ENCODE measurements at regions not wholly inside any gene's neighbourhood (a gene's known extent, or its start where the extent isn't known, plus 50 kb on each side); places are given as distances from the start of the nearest gene placed in this dataset.

DNA sequence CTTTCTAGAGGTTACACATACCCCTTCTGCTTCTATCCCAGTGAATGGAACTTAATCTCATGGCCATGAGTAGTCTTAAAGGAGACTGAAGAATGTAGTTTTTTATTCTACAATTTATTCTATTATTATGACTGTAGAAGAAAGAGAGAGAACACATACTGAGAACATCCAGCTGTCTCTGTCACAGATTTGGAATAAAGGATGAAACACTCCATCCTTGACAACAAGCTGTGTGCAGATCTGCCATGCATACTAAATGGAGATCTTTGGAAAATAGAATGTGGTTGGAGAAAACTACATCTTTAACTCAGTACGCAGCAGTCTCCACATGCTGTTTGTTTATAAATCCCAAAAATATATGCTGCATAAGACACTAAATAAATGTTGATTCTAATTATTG lies 54.1 kb upstream of the NUDT7 start:
- DNase-seq, result no peak

DNA sequence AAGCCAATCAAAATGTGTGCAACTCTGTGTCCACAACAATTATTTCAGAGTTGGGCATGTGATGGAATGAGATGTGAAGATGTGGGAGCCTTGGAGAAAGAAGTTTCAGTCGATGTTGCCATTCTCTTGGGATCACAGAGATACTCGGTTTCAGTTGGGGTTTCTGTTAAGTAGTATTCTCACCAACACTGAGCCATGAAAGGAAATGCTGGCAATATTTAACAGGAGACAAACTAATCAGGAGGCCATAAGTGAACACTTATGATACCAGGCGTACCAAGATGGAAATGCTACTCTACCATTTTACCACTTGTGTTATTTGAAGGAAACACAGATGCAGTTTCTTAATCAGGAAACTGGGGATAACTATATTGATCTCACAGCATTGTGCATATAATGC lies 53.3 kb upstream of the NUDT7 start:
- DNase-seq, result no peak

Measured in NCI-H1694 treated with DMSO at 0.1 percent for 48 hours (cell line).